CD4-positive, alpha-beta T cell (primary cell): ENCODE measurements at regions not wholly inside any gene's neighbourhood (a gene's known extent, or its start where the extent isn't known, plus 50 kb on each side); places are given as distances from the start of the nearest gene placed in this dataset.

ENCODE experiments used
- ATAC-seq: fragments of 200-7000 bp; cut with Tn5 transposase; one replicate; pipeline ENCODE4 v1.10.0; 2022; ENCODE audit warnings: mild to moderate bottlenecking; ENCODE audit not compliant: poor library complexity
- CTCF ChIA-PET: fragments of 350-600 bp; sonication (Branson Sonifier 250); formaldehyde crosslinking; loops from one replicate; lab custom pipeline; 2021; ENCODE audit warnings: antibody characterized with exemption, inconsistent platforms; lab: Charles Lee
- POLR2A ChIA-PET: fragments of 350-600 bp; sonication (Branson Sonifier 250); formaldehyde crosslinking; loops from one replicate; lab custom pipeline; 2021; ENCODE audit warnings: antibody characterized with exemption, inconsistent platforms; lab: Charles Lee
- DNase-seq, 14 experiments: peaks; one replicate each; pipeline ENCODE4 v3.0.0-alpha.2; 2013 to 2020; ENCODE audit warnings: mixed read lengths in 2 of 14
- H3K27ac ChIP-seq, 2 donors: one replicate each; pipeline versions ENCODE4 v1.5.1 to v1.7.0; 2013; ENCODE audit warnings: low read length in 2 of 2, low read depth in 1 of 2, mild to moderate bottlenecking in 1 of 2
- H3K27me3 ChIP-seq, 2 experiments: 1 replicate in 1 of 2; 2 replicates in 1 of 2; pipeline versions ENCODE4 v1.6.1 to v1.7.0; 2013; ENCODE audit warnings: low read length in 2 of 2, control low read depth in 1 of 2, mild to moderate bottlenecking in 1 of 2, moderate library complexity in 1 of 2; ENCODE audit not compliant: insufficient read depth in 2 of 2, control insufficient read depth in 1 of 2
- H3K36me3 ChIP-seq: one replicate; pipeline ENCODE4 v1.6.1; 2013; ENCODE audit warnings: low read length, control low read depth; ENCODE audit not compliant: insufficient read depth
- H3K4me1 ChIP-seq: one replicate; pipeline ENCODE4 v1.6.1; 2013; ENCODE audit warnings: low read length, control low read depth; ENCODE audit not compliant: insufficient read depth
- H3K4me3 ChIP-seq: one replicate; pipeline ENCODE4 v1.5.1; 2013; ENCODE audit warnings: mild to moderate bottlenecking, low read length, moderate library complexity
- H3K9me3 ChIP-seq, 2 experiments: 1 replicate in 1 of 2; 2 replicates in 1 of 2; pipeline versions ENCODE4 v1.6.1 to v1.7.0; 2013; ENCODE audit warnings: low read length in 2 of 2, mild to moderate bottlenecking in 2 of 2, control low read depth in 1 of 2, moderate library complexity in 1 of 2; ENCODE audit not compliant: control insufficient read depth in 1 of 2, insufficient read depth in 1 of 2
- H3K27ac Mint-ChIP-seq: one replicate; pipeline ENCODE4 v1.8.0; 2020; ENCODE audit warnings: mixed read lengths
- H3K27me3 Mint-ChIP-seq: one replicate; pipeline ENCODE4 v1.8.0; 2021; ENCODE audit warnings: mixed read lengths
- H3K36me3 Mint-ChIP-seq: one replicate; pipeline ENCODE4 v1.8.0; 2021; ENCODE audit warnings: low read depth, mixed read lengths
- H3K4me1 Mint-ChIP-seq: one replicate; pipeline ENCODE4 v1.8.0; 2021; ENCODE audit warnings: low read depth, mixed read lengths
- H3K4me3 Mint-ChIP-seq: one replicate; pipeline ENCODE4 v1.8.0; 2020; ENCODE audit warnings: mild to moderate bottlenecking, mixed read lengths
- H3K9me3 Mint-ChIP-seq: one replicate; pipeline ENCODE4 v1.8.0; 2020; ENCODE audit warnings: mixed read lengths
- CTCF ChIP-seq: fragments of 200-600 bp; IDR thresholded peaks from one replicate; pipeline ENCODE4 v1.8.0; 2022; ENCODE audit warnings: antibody characterized with exemption, mild to moderate bottlenecking
- intact Hi-C, 2 experiments: fragments of 100-400 bp; cut with DNase I in 1 of 2; cut with micrococcal nuclease in 1 of 2; formaldehyde crosslinking; loops; one replicate each; pipeline versions ENCODE4 v1.15.1 to v1.9.0; 2023 to 2025; cut with DNase I, micrococcal nuclease

GRCh38 chr21:18478513-18478912 is 74.9 kb upstream of the TMPRSS15 start:
- H3K9me3 ChIP-seq: no peaks in the 10 kb centered on the region
- ChIA-PET CTCF (no interaction called here), POLR2A (no interaction called here)
- H3K4me3 Mint-ChIP-seq: no peak overlapping the region
- no peaks in the 10 kb centered on the region for H3K27me3 ChIP-seq
- ATAC-seq: no peak
- H3K4me1 Mint-ChIP-seq: no peaks in the 10 kb centered on the region
- no peaks in the 10 kb centered on the region for H3K4me1 ChIP-seq
- intact Hi-C loops: no loop called here
- H3K27ac ChIP-seq: no peak overlapping the region
- DNase-seq: no peak
- no peaks in the 10 kb centered on the region for H3K36me3 Mint-ChIP-seq
- no peaks in the 10 kb centered on the region for H3K36me3 ChIP-seq
- H3K27ac Mint-ChIP-seq: no peak overlapping the region
- no peak for TF ChIP-seq CTCF
- no peaks in the 10 kb centered on the region for H3K27me3 Mint-ChIP-seq
- H3K9me3 Mint-ChIP-seq: peaks cover 3% of the 10 kb centered on the region
- no peak overlapping the region for H3K4me3 ChIP-seq

- no peaks in the 10 kb centered on the region for H3K27me3 Mint-ChIP-seq
- no peak overlapping the region for H3K4me3 Mint-ChIP-seq
- H3K4me1 Mint-ChIP-seq: no peaks in the 10 kb centered on the region
- Histone ChIP-seq H3K27me3 (no peaks in the 10 kb centered on the region), H3K36me3 (no peaks in the 10 kb centered on the region), H3K27ac (no peak overlapping the region), H3K4me1 (no peaks in the 10 kb centered on the region), H3K9me3 (no peaks in the 10 kb centered on the region), H3K4me3 (no peak overlapping the region)
- H3K36me3 Mint-ChIP-seq: no peaks in the 10 kb centered on the region
- H3K27ac Mint-ChIP-seq: no peak overlapping the region
- no peak for TF ChIP-seq CTCF
- no peaks in the 10 kb centered on the region for H3K9me3 Mint-ChIP-seq
- ChIA-PET CTCF (no interaction called here), POLR2A (no interaction called here)
- no peak for ATAC-seq
- DNase-seq: no peak
- intact Hi-C loops: no loop called here
Observed at GRCh38 chr21:18488252-18488651, 84.7 kb upstream of the TMPRSS15 start.

- Mint-ChIP-seq H3K9me3 (no peaks in the 10 kb centered on the region), H3K4me1 (no peaks in the 10 kb centered on the region), H3K36me3 (no peaks in the 10 kb centered on the region), H3K27ac (no peak overlapping the region), H3K27me3 (no peaks in the 10 kb centered on the region), H3K4me3 (no peak overlapping the region)
- TF ChIP-seq CTCF: no peak
- H3K27me3 ChIP-seq: no peaks in the 10 kb centered on the region
- no peaks in the 10 kb centered on the region for H3K4me1 ChIP-seq
- no peak overlapping the region for H3K4me3 ChIP-seq
- no peak overlapping the region for H3K27ac ChIP-seq
- CTCF ChIA-PET: no interaction called here
- DNase-seq: no peak
- H3K9me3 ChIP-seq: no peaks in the 10 kb centered on the region
- POLR2A ChIA-PET: no interaction called here
- intact Hi-C loops: no loop called here
- ATAC-seq: no peak
- H3K36me3 ChIP-seq: no peaks in the 10 kb centered on the region
Observed at GRCh38 chr21:18493422-18493821, 89.8 kb upstream of the TMPRSS15 start.
